SU-DHL-6 (cell line): ENCODE measurements at regions not wholly inside any gene's neighbourhood (a gene's known extent, or its start where the extent isn't known, plus 50 kb on each side); places are given as distances from the start of the nearest gene placed in this dataset.

Experiments used
- CTCF ChIP-seq: fragments of 200-600 bp; sonication (generic); IDR thresholded peaks from one replicate; pipeline ENCODE4 v1.5.1; 2017; ENCODE audit warnings: antibody characterized with exemption, mild to moderate bottlenecking, low read length, moderate library complexity; ENCODE audit not compliant: insufficient read depth, poor library complexity, severe bottlenecking
- EZH2phosphoT487 ChIP-seq: fragments of 200-600 bp; sonication (generic), shearing (Covaris generic); conservative IDR thresholded peaks from 2 replicates; pipeline ENCODE4 v1.6.1; 2018; ENCODE audit warnings: mild to moderate bottlenecking, antibody characterized with exemption, low read length, moderate library complexity, mixed read lengths

GRCh38 chr3:16809993-16810392 lies 74.8 kb upstream of the PLCL2 start:
- no peak for TF ChIP-seq CTCF
- TF ChIP-seq EZH2phosphoT487, result no peak
